Activated T-cell treated with anti-CD3 and anti-CD28 coated beads for 48 hours (primary cell): ENCODE measurements at regions not wholly inside any gene's neighbourhood (a gene's known extent, or its start where the extent isn't known, plus 50 kb on each side); places are given as distances from the start of the nearest gene placed in this dataset.
"Not testable (repeated sequence)": the region's sequence is repeated elsewhere in the genome, so short reads cannot be mapped to it uniquely, and the experiment has no call there.

Experiments used
- DNase-seq: peaks from one replicate; pipeline ENCODE4 v3.0.0-alpha.2; 2020; ENCODE audit warnings: low read depth

GRCh38 chr6:93183531-93183972 lies 235.8 kb downstream of the EPHA7 start:
- DNase-seq: no peak

GRCh38 chr6:93182938-93183479 lies 236.3 kb downstream of the EPHA7 start:
- no peak for DNase-seq

GRCh38 chr6:93177918-93178317 lies 241.4 kb downstream of the EPHA7 start:
- no peak for DNase-seq

GRCh38 chr6:93177438-93177837 lies 241.9 kb downstream of the EPHA7 start:
- no peak for DNase-seq

GRCh38 chr6:93176070-93176469 lies 243.3 kb downstream of the EPHA7 start:
- DNase-seq: no peak

- not testable (repeated sequence) for DNase-seq
Observed at GRCh38 chr6:93173573-93173972, 245.8 kb downstream of the EPHA7 start.

GRCh38 chr6:93165850-93166430 lies 253.4 kb downstream of the EPHA7 start:
- no peak for DNase-seq

- no peak for DNase-seq
Observed at GRCh38 chr6:93164781-93165180, 254.6 kb downstream of the EPHA7 start.

- no peak for DNase-seq
Observed at GRCh38 chr6:93163146-93163545, 256.2 kb downstream of the EPHA7 start.

- DNase-seq: no peak
Observed at GRCh38 chr6:93139408-93140081, 279.8 kb downstream of the EPHA7 start.

- DNase-seq: no peak
Observed at GRCh38 chr6:93136111-93136510, 283.2 kb downstream of the EPHA7 start.

GRCh38 chr6:93124006-93124632 lies 295.2 kb downstream of the EPHA7 start:
- no peak for DNase-seq

- DNase-seq: no peak
Observed at GRCh38 chr6:93123585-93123984, 295.8 kb downstream of the EPHA7 start.

- no peak for DNase-seq
Observed at GRCh38 chr6:93120154-93120742, 299.1 kb downstream of the EPHA7 start.

GRCh38 chr6:93105907-93106306 lies 313.5 kb downstream of the EPHA7 start:
- DNase-seq: no peak

- DNase-seq: no peak
Observed at GRCh38 chr6:93105017-93105416, 314.3 kb downstream of the EPHA7 start.

- no peak for DNase-seq
Observed at GRCh38 chr6:93104195-93104817, 315.1 kb downstream of the EPHA7 start.

GRCh38 chr6:93088621-93089501 lies 330.5 kb downstream of the EPHA7 start:
- DNase-seq: no peak

GRCh38 chr6:93087606-93088005 lies 331.8 kb downstream of the EPHA7 start:
- no peak for DNase-seq

- no peak for DNase-seq
Observed at GRCh38 chr6:93086351-93086750, 333.0 kb downstream of the EPHA7 start.
